ENCODE measurements at regions not wholly inside any gene's neighbourhood (a gene's known extent, or its start where the extent isn't known, plus 50 kb on each side); places are given as distances from the start of the nearest gene placed in this dataset.

DNA sequence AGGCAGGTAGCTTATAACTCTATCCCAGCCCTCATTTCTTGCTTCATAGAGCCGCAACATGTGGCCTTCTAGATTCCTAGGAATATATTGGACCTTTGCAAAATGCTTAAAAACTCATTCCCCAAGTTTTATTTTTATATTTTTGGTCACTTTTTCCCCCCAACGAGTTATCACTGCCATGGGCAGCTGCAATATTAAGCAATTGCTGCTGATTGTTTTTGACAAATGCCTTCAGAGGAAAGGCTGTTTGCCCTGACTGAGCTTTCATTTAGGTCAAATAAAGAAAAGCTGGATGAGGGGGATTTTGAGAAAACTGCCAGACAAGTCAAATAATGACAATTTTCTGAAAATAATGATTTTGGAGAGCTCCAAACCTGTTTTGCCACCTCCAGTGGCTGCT, 976.9 kb upstream of the MBL2 start:
- no peak overlapping the region for H3K9ac ChIP-seq
- no peaks in the 10 kb centered on the region for H3K4me1 ChIP-seq (ENCODE audit: low read depth, poor library complexity, severe bottlenecking)
- no peak overlapping the region for H3K4me2 ChIP-seq
- H2AFZ ChIP-seq (ENCODE audit: low read depth), result no peak overlapping the region
- H4K20me1 ChIP-seq (ENCODE audit: insufficient read depth), result no peaks in the 10 kb centered on the region
- TF ChIP-seq, protein P1, sequence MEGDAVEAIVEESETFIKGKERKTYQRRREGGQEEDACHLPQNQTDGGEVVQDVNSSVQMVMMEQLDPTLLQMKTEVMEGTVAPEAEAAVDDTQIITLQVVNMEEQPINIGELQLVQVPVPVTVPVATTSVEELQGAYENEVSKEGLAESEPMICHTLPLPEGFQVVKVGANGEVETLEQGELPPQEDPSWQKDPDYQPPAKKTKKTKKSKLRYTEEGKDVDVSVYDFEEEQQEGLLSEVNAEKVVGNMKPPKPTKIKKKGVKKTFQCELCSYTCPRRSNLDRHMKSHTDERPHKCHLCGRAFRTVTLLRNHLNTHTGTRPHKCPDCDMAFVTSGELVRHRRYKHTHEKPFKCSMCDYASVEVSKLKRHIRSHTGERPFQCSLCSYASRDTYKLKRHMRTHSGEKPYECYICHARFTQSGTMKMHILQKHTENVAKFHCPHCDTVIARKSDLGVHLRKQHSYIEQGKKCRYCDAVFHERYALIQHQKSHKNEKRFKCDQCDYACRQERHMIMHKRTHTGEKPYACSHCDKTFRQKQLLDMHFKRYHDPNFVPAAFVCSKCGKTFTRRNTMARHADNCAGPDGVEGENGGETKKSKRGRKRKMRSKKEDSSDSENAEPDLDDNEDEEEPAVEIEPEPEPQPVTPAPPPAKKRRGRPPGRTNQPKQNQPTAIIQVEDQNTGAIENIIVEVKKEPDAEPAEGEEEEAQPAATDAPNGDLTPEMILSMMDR (conservative IDR thresholded peaks at IDR 0.05; ENCODE audit: low read depth, low read length), result no peak
- H3K36me3 ChIP-seq (ENCODE audit: insufficient read depth), result no peaks in the 10 kb centered on the region
- H3K27me3 ChIP-seq (ENCODE audit: insufficient read depth, low read depth), result no peaks in the 10 kb centered on the region
- no peak overlapping the region for H3K4me3 ChIP-seq (IDR thresholded peaks at IDR 0.05; ENCODE audit: insufficient read depth, low read depth, low read length)
- H3K27ac ChIP-seq, result no peak overlapping the region
- no peaks in the 10 kb centered on the region for H3K79me2 ChIP-seq (ENCODE audit: insufficient read depth, low read depth)

DNA sequence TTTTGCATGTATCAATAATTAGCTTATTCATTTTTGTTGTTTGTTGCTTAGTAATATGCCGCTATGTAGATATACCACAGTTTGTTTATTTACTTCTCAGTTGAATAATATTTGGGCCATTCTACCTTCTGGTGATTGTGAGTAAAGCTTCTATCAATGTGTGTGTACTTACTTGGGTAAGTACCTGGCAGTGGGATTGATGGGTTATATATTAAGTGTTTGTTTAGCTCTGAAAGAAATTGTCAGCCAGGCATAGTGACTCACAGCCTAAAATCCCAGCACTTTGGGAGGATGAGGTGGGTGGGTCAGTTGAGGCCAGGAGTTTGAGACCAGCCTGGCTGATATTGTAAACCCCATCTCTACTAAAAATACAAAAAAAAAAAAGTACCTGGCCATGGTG, 975.7 kb upstream of the MBL2 start:
- H2AFZ ChIP-seq (ENCODE audit: low read depth), result no peak overlapping the region
- no peak overlapping the region for H3K27ac ChIP-seq
- no peaks in the 10 kb centered on the region for H3K79me2 ChIP-seq (ENCODE audit: insufficient read depth, low read depth)
- no peaks in the 10 kb centered on the region for H3K36me3 ChIP-seq (ENCODE audit: insufficient read depth)
- H4K20me1 ChIP-seq (ENCODE audit: insufficient read depth), result no peaks in the 10 kb centered on the region
- TF ChIP-seq, protein P1 (conservative IDR thresholded peaks at IDR 0.05; ENCODE audit: low read depth, low read length), result no peak
- no peaks in the 10 kb centered on the region for H3K27me3 ChIP-seq (ENCODE audit: insufficient read depth, low read depth)
- no peak overlapping the region for H3K4me2 ChIP-seq
- no peak overlapping the region for H3K4me3 ChIP-seq (IDR thresholded peaks at IDR 0.05; ENCODE audit: insufficient read depth, low read depth, low read length)
- H3K4me1 ChIP-seq (ENCODE audit: low read depth, poor library complexity, severe bottlenecking), result no peaks in the 10 kb centered on the region
- H3K9ac ChIP-seq, result no peak overlapping the region

DNA sequence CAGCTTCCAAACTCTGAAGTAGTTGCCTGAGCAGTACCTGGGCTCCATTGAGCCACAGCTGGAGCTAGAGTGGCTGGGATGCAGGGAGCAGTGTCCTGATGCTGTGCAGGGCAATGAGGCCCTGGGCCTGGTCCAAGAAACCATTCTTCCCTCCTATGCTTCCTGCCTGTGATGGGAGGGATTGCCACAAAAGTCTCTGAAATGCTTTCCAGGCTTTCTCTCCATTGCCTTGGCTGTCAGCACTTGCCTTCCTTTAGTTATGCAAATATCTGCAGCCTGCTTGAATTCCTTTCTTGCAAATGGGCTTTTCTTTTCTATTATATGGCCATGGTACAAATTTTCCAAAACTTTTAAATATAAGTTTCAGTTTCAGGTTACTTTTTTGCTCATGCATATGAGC, 972.2 kb upstream of the MBL2 start:
- Histone ChIP-seq H3K27ac (no peak overlapping the region), H3K27me3 (ENCODE audit: insufficient read depth, low read depth) (no peaks in the 10 kb centered on the region), H3K79me2 (ENCODE audit: insufficient read depth, low read depth) (no peaks in the 10 kb centered on the region), H3K4me3 (IDR thresholded peaks at IDR 0.05; ENCODE audit: insufficient read depth, low read depth, low read length) (no peak overlapping the region), H4K20me1 (ENCODE audit: insufficient read depth) (no peaks in the 10 kb centered on the region), H3K9ac (no peak overlapping the region), H3K4me2 (no peak overlapping the region), H2AFZ (ENCODE audit: low read depth) (no peak overlapping the region), H3K4me1 (ENCODE audit: low read depth, poor library complexity, severe bottlenecking) (no peaks in the 10 kb centered on the region), H3K36me3 (ENCODE audit: insufficient read depth) (no peaks in the 10 kb centered on the region)
- TF ChIP-seq, protein P1 (conservative IDR thresholded peaks at IDR 0.05; ENCODE audit: low read depth, low read length), result no peak

DNA sequence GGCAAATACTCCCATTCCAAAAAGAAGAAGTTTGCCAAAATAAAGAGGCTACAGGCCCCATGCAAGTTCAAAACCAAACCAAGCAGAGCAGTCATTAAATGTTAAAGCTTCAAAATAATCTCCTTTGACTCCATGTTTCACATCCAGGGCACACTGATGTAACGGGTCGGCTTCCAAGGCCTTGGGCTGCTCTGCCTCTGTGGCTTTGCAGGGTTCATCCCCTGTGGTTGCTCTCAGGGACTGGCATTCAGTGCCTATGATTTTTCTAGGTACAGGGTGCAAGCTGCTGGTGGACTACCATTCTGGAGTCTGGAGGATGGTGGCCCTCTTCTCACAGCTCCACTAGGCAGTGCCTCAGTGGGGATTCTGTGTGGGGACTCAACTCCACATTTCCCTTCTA, 971.6 kb upstream of the MBL2 start:
- Histone ChIP-seq H3K79me2 (ENCODE audit: insufficient read depth, low read depth) (no peaks in the 10 kb centered on the region), H3K9ac (no peak overlapping the region), H3K4me2 (no peak overlapping the region), H3K4me1 (ENCODE audit: low read depth, poor library complexity, severe bottlenecking) (no peaks in the 10 kb centered on the region), H2AFZ (ENCODE audit: low read depth) (no peak overlapping the region), H3K27me3 (ENCODE audit: insufficient read depth, low read depth) (no peaks in the 10 kb centered on the region), H3K4me3 (IDR thresholded peaks at IDR 0.05; ENCODE audit: insufficient read depth, low read depth, low read length) (no peak overlapping the region), H3K27ac (no peak overlapping the region), H3K36me3 (ENCODE audit: insufficient read depth) (no peaks in the 10 kb centered on the region), H4K20me1 (ENCODE audit: insufficient read depth) (no peaks in the 10 kb centered on the region)
- TF ChIP-seq, protein P1 (conservative IDR thresholded peaks at IDR 0.05; ENCODE audit: low read depth, low read length), result no peak

GRCh38 chr10:53737132-53737531, 964.5 kb upstream of the MBL2 start:
- H3K4me2 ChIP-seq, result no peak overlapping the region
- no peaks in the 10 kb centered on the region for H3K4me1 ChIP-seq (ENCODE audit: low read depth, poor library complexity, severe bottlenecking)
- TF ChIP-seq, protein P1 (conservative IDR thresholded peaks at IDR 0.05; ENCODE audit: low read depth, low read length), result no peak
- H4K20me1 ChIP-seq (ENCODE audit: insufficient read depth), result no peaks in the 10 kb centered on the region
- no peak overlapping the region for H2AFZ ChIP-seq (ENCODE audit: low read depth)
- no peaks in the 10 kb centered on the region for H3K36me3 ChIP-seq (ENCODE audit: insufficient read depth)
- no peaks in the 10 kb centered on the region for H3K79me2 ChIP-seq (ENCODE audit: insufficient read depth, low read depth)
- no peaks in the 10 kb centered on the region for H3K27me3 ChIP-seq (ENCODE audit: insufficient read depth, low read depth)
- no peak overlapping the region for H3K27ac ChIP-seq
- no peak overlapping the region for H3K4me3 ChIP-seq (IDR thresholded peaks at IDR 0.05; ENCODE audit: insufficient read depth, low read depth, low read length)
- H3K9ac ChIP-seq, result no peak overlapping the region

Measured in KMS-11 (cell line).